ENCODE measurements at regions not wholly inside any gene's neighbourhood (a gene's known extent, or its start where the extent isn't known, plus 50 kb on each side); places are given as distances from the start of the nearest gene placed in this dataset.
"Not testable (repeated sequence)": the region's sequence is repeated elsewhere in the genome, so short reads cannot be mapped to it uniquely, and the experiment has no call there.

DNA sequence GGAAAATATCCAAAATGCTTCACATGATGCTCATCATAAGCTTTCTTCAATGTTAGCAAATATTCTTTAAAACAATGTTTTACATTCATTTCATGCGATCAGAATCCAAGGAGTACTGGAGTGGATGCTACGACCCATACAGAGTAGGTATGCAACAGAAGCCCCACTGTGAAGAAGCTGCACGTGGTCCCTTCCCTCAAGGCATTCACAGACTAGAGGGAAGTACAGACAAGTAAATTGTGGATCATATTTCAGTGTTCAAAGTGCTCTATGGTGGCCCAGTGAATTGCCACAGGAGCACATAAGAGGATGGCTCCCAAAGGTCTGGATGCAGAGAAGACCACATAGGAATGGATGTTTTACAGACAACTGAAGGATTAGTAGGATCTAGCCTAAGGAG lies 789.9 kb downstream of the IGSF11 start:
- 65 to 66% (median 65%) methylated on average over 3 of the region's 3 CpGs for WGBS, 3 donors
- no peaks in the 10 kb centered on the region for H3K36me3 ChIP-seq (ENCODE audit: insufficient read depth in 1 of 2, low read depth in 1 of 2)
- DNase-seq (no peak), ATAC-seq (no peak)
- TF ChIP-seq, protein P1, sequence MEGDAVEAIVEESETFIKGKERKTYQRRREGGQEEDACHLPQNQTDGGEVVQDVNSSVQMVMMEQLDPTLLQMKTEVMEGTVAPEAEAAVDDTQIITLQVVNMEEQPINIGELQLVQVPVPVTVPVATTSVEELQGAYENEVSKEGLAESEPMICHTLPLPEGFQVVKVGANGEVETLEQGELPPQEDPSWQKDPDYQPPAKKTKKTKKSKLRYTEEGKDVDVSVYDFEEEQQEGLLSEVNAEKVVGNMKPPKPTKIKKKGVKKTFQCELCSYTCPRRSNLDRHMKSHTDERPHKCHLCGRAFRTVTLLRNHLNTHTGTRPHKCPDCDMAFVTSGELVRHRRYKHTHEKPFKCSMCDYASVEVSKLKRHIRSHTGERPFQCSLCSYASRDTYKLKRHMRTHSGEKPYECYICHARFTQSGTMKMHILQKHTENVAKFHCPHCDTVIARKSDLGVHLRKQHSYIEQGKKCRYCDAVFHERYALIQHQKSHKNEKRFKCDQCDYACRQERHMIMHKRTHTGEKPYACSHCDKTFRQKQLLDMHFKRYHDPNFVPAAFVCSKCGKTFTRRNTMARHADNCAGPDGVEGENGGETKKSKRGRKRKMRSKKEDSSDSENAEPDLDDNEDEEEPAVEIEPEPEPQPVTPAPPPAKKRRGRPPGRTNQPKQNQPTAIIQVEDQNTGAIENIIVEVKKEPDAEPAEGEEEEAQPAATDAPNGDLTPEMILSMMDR (IDR thresholded peaks at IDR 0.05), result no peak
- H3K27me3 ChIP-seq (ENCODE audit: insufficient read depth in 3 of 3, low read length in 2 of 3), result no peaks in the 10 kb centered on the region
- H3K4me3 ChIP-seq, result no peak overlapping the region
- H3K4me1 ChIP-seq, result no peaks in the 10 kb centered on the region
- intact Hi-C loops (cut with DNase I), result no loop called here
- no peaks in the 10 kb centered on the region for H3K9me3 ChIP-seq
- no peak overlapping the region for H3K27ac ChIP-seq

DNA sequence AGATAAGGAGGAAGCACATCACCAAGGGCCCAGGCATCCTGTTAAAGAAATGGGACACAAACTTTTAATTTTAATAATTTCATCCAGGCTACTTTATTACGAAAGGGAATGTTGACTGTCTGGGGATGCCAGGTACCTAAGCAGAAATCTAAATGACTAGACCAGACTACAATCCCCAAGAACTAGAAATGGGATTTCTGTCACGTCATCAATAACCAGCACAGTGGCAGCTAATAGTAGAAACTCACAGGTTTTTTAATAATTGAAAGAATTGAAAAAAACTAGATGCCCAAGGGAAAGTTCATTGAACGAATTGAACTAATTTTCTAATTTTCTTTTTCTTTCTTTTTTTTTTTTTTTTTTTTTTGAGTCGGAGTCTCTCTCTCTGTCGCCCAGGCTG lies 789.3 kb downstream of the IGSF11 start:
- intact Hi-C loops (cut with DNase I), result no loop called here
- 72 to 92% (median 84%) methylated on average over 5 of the region's 5 CpGs for WGBS, 3 donors
- TF ChIP-seq, protein P1 (IDR thresholded peaks at IDR 0.05), result no peak
- H3K27ac ChIP-seq, result no peak overlapping the region
- no peaks in the 10 kb centered on the region for H3K36me3 ChIP-seq (ENCODE audit: insufficient read depth in 1 of 2, low read depth in 1 of 2)
- H3K4me1 ChIP-seq, result no peaks in the 10 kb centered on the region
- no peak overlapping the region for H3K4me3 ChIP-seq
- ATAC-seq (no peak), DNase-seq (no peak)
- no peaks in the 10 kb centered on the region for H3K9me3 ChIP-seq
- H3K27me3 ChIP-seq (ENCODE audit: insufficient read depth in 3 of 3, low read length in 2 of 3), result no peaks in the 10 kb centered on the region

DNA sequence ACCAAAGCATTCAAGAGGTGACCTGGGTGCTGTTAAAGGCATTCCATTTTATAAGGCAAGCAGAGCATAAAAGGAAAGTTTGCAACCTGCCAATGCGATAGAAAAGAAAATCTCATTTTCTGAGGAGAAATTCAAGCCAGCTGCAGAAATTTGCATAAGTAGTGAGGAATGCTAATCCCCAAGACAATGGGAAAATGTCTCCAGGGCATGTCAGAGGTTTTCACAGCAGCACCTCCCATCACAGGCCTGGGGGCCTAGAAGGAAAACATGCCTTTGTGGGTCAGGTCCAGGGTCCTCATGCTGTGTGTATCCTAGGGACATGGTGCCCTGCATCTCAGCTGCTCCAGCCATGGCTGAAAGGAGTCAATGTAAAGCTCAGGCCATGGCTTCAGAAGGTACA lies 775.8 kb downstream of the IGSF11 start:
- H3K9me3 ChIP-seq; H3K4me3 ChIP-seq; DNase-seq; H3K27me3 ChIP-seq (ENCODE audit: insufficient read depth in 3 of 3, low read length in 2 of 3); H3K27ac ChIP-seq; H3K4me1 ChIP-seq; intact Hi-C loops (cut with DNase I); ATAC-seq; H3K36me3 ChIP-seq (ENCODE audit: insufficient read depth in 1 of 2, low read depth in 1 of 2): not testable (repeated sequence)
- 79 to 97% (median 96%) methylated on average over 1 of the region's 1 CpG for WGBS, 3 donors

DNA sequence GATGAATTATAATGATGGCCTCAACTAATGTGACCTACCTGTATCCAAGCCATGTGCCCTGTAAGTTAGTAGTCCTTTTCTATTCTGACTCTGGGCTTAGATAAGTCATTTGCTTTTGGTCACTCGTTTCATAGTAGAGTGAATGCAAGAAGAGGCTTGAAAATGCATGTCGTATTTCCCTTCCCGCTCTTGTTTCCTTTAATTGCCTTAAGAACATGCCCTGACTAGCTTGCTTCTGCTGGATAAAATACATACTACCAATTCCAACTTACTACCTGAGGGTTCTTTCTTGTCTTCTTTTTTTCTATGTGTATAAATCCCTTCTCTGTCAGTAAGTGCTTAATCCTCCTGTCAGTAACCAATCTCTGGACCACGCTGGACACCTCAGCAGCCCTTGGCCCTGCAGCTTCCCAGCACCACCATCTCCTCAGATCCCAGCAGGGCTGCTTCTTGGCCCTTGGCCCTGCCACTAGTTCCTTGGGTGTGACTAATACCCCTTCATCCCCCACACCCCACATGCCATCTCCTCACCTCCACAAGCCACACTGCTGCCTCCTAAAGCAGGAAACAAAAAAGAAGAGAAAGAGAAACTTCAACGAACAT lies 771.7 kb downstream of the IGSF11 start:
- no peaks in the 10 kb centered on the region for H3K4me1 ChIP-seq
- no peaks in the 10 kb centered on the region for H3K36me3 ChIP-seq (ENCODE audit: insufficient read depth in 1 of 2, low read depth in 1 of 2)
- 72 to 85% (median 77%) methylated on average over 5 of the region's 5 CpGs for WGBS, 3 donors
- no peak overlapping the region for H3K4me3 ChIP-seq
- no peak overlapping the region for H3K27ac ChIP-seq
- DNase-seq (no peak), ATAC-seq (no peak)
- intact Hi-C loops (cut with DNase I), result no loop called here
- no peaks in the 10 kb centered on the region for H3K27me3 ChIP-seq (ENCODE audit: insufficient read depth in 3 of 3, low read length in 2 of 3)
- H3K9me3 ChIP-seq, result no peaks in the 10 kb centered on the region
- TF ChIP-seq, protein P1 (IDR thresholded peaks at IDR 0.05), result no peak

DNA sequence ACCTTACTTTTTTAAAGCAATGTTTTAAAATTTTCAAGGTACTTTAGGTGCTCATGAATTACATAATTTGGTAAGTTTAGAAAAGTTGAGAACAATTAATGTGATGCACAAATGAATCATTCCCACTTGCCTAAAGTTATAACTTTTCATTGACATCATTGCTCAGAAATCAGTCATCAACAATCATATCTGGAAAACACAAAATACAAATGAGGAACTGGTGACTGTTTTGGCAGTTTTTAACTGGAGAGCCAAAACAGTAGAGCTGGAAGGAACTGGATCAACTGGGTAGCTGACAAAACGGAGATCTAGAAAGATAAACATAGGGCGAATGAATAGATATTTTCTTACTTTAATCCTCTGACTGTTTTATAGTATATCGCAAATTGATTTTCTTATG lies 767.1 kb downstream of the IGSF11 start:
- H3K27me3 ChIP-seq (ENCODE audit: insufficient read depth in 3 of 3, low read length in 2 of 3), result no peaks in the 10 kb centered on the region
- H3K4me1 ChIP-seq, result no peaks in the 10 kb centered on the region
- intact Hi-C loops (cut with DNase I), result no loop called here
- no peak overlapping the region for H3K27ac ChIP-seq
- no peaks in the 10 kb centered on the region for H3K36me3 ChIP-seq (ENCODE audit: insufficient read depth in 1 of 2, low read depth in 1 of 2)
- H3K9me3 ChIP-seq, result no peaks in the 10 kb centered on the region
- 84 to 90% (median 88%) methylated on average over 3 of the region's 3 CpGs for WGBS, 3 donors
- TF ChIP-seq, protein P1 (IDR thresholded peaks at IDR 0.05), result no peak
- ATAC-seq (no peak), DNase-seq (no peak)
- H3K4me3 ChIP-seq, result no peak overlapping the region
